Sigmoid colon (tissue), 6 donors: ENCODE measurements at regions not wholly inside any gene's neighbourhood (a gene's known extent, or its start where the extent isn't known, plus 50 kb on each side); places are given as distances from the start of the nearest gene placed in this dataset.

Experiments
- DNase-seq: peaks from one replicate; pipeline ENCODE4 v3.0.0-alpha.2; 2019
- H3K27ac ChIP-seq, 4 donors: fragments of 200-600 bp; sonication (generic); one replicate each; pipeline ENCODE4 v1.5.1; 2016 to 2019; ENCODE audit warnings: mild to moderate bottlenecking in 1 of 4
- H3K27me3 ChIP-seq, 3 donors: fragments of 200-600 bp; sonication (generic); one replicate each; pipeline ENCODE4 v1.5.1; 2019; ENCODE audit warnings: mild to moderate bottlenecking in 1 of 3
- H3K36me3 ChIP-seq, 4 donors: fragments of 200-600 bp; sonication (generic); one replicate each; pipeline ENCODE4 v1.5.1; 2016 to 2019
- H3K4me1 ChIP-seq, 4 donors: fragments of 200-600 bp; sonication (generic); one replicate each; pipeline ENCODE4 v1.5.1; 2017 to 2019
- H3K4me3 ChIP-seq, 4 donors: fragments of 200-600 bp; sonication (generic); one replicate each; pipeline ENCODE4 v1.5.1; 2017 to 2019; ENCODE audit warnings: mild to moderate bottlenecking in 2 of 4, moderate library complexity in 1 of 4
- H3K9me3 ChIP-seq, 4 donors: fragments of 200-600 bp in 3 of 4; sonication (generic) in 3 of 4; one replicate each; pipeline versions ENCODE4 v1.5.1 to v1.6.1; 2013 to 2019
- EP300 ChIP-seq, 4 donors: sonication (generic); formaldehyde crosslinking; IDR thresholded peaks; one replicate each; pipeline ENCODE4 v1.6.1; 2017; ENCODE audit warnings: antibody characterized with exemption in 4 of 4
- POLR2A ChIP-seq, 2 donors: fragments of 450-650 bp; IDR thresholded peaks; one replicate each; pipeline ENCODE4 v1.6.1; 2016; ENCODE audit warnings: antibody characterized with exemption in 2 of 2, mild to moderate bottlenecking in 2 of 2, moderate library complexity in 2 of 2
- POLR2AphosphoS5 ChIP-seq, 4 donors: sonication (generic); formaldehyde crosslinking; IDR thresholded peaks; one replicate each; pipeline ENCODE4 v1.6.1; 2017; ENCODE audit warnings: antibody characterized with exemption in 4 of 4
- WGBS, 2 donors: extraction: QIAGEN DNeasy Blood & Tissue Kit; methylation state at CpG; one replicate each; pipeline ENCODE4 v1.1.7; 2013; 5-methylcytosine and 5-hydroxymethylcytosine counted together
- intact Hi-C: fragments of 100-400 bp; cut with DNase I; formaldehyde crosslinking; loops from one replicate; pipeline ENCODE4 v1.15.1; 2023
- TF ChIP-seq, protein P1 (sequence below), 4 experiments: fragments of 450-650 bp in 3 of 4; fragments of 200-600 bp in 1 of 4; IDR thresholded peaks; one replicate each; pipeline ENCODE4 v1.5.1; 2016 to 2019; ENCODE audit warnings: antibody characterized with exemption in 4 of 4, mild to moderate bottlenecking in 3 of 4, moderate library complexity in 2 of 4
- donor health status: healthy with polysubstance abuse.
- donor health status: healthy.

DNA sequence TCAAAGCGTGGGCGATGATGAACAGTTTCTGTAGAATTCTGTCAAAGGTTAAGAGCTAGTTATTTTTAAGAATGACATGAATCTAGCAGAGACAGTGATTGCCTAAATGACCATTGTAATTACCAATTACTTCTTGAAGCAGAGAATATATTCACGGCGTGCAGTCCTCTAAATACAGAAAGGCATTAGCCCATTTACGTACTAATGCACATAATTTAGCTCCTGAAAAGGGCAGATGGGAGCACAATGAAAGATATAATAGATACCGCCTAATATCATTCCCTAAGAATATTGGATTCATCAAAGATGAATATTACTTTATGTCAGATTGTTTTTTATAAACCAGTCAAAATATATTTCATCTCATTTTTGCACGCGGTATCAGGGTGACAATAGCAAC, 212.4 kb downstream of the URI1 start:
- Histone ChIP-seq H3K4me1 (no peaks in the 10 kb centered on the region), H3K36me3 (no peaks in the 10 kb centered on the region), H3K4me3 (no peak overlapping the region), H3K27ac (no peak overlapping the region), H3K9me3 (no peaks in the 10 kb centered on the region), H3K27me3 (no peaks in the 10 kb centered on the region)
- intact Hi-C loops: no loop called here
- TF ChIP-seq, protein P1, sequence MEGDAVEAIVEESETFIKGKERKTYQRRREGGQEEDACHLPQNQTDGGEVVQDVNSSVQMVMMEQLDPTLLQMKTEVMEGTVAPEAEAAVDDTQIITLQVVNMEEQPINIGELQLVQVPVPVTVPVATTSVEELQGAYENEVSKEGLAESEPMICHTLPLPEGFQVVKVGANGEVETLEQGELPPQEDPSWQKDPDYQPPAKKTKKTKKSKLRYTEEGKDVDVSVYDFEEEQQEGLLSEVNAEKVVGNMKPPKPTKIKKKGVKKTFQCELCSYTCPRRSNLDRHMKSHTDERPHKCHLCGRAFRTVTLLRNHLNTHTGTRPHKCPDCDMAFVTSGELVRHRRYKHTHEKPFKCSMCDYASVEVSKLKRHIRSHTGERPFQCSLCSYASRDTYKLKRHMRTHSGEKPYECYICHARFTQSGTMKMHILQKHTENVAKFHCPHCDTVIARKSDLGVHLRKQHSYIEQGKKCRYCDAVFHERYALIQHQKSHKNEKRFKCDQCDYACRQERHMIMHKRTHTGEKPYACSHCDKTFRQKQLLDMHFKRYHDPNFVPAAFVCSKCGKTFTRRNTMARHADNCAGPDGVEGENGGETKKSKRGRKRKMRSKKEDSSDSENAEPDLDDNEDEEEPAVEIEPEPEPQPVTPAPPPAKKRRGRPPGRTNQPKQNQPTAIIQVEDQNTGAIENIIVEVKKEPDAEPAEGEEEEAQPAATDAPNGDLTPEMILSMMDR (IDR thresholded peaks at IDR 0.05): no peak
- no peak for TF ChIP-seq POLR2AphosphoS5 (IDR thresholded peaks at IDR 0.05)
- TF ChIP-seq EP300 (IDR thresholded peaks at IDR 0.05): no peak
- TF ChIP-seq POLR2A (IDR thresholded peaks at IDR 0.05): no peak
- WGBS, 2 donors: 86 to 93% methylated on average over 8 of the region's 8 CpGs
- no peak for DNase-seq

DNA sequence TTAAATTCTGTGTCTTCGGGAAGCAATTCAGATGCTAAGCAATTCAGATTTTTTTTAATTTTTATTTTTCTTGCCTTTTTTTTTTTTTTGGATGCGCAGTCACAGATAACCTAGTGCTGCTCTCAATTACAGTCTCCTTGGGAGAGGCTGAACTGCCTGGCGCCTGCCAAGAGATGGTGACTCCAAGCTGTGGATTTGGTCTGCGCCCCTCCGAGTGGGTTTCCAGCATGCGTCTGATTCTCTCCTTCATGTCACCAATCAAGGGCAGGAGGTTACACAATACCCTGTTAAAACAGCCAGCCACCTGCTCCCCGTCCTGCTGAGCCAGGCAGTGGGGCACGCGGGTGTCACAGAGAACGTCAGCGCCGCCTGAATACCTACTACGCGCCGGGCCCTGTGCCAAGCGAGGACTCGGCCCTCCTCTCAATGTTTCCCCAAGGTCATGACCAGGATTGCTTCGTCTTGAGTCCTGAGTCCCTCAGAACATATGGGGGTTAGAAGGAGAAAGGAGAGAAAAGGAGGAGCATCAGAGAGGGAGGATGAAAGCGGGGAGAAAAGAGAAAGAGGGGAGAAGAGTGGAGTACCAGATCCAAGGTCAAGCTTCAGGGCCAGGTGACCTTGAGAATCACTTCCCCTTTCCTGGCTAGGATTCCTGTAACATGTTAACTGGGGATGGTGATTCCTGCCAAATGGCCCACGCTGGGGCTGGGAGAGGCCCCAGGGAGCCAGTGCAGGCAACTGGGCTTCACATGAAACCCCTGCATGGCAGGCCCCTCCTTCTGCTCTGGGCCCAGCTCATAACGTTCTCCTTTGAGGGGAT, 213.6 kb downstream of the URI1 start:
- intact Hi-C loops: no loop called here
- Histone ChIP-seq H3K9me3 (no peaks in the 10 kb centered on the region), H3K4me1 (no peaks in the 10 kb centered on the region), H3K27ac (no peak overlapping the region), H3K36me3 (no peaks in the 10 kb centered on the region), H3K4me3 (no peak overlapping the region), H3K27me3 (no peaks in the 10 kb centered on the region)
- no peak for DNase-seq
- TF ChIP-seq POLR2A (IDR thresholded peaks at IDR 0.05): no peak
- no peak for TF ChIP-seq POLR2AphosphoS5 (IDR thresholded peaks at IDR 0.05)
- TF ChIP-seq, protein P1 (IDR thresholded peaks at IDR 0.05): no peak
- no peak for TF ChIP-seq EP300 (IDR thresholded peaks at IDR 0.05)
- WGBS, 2 donors: 85 to 88% methylated on average over 21 of the region's 21 CpGs

DNA sequence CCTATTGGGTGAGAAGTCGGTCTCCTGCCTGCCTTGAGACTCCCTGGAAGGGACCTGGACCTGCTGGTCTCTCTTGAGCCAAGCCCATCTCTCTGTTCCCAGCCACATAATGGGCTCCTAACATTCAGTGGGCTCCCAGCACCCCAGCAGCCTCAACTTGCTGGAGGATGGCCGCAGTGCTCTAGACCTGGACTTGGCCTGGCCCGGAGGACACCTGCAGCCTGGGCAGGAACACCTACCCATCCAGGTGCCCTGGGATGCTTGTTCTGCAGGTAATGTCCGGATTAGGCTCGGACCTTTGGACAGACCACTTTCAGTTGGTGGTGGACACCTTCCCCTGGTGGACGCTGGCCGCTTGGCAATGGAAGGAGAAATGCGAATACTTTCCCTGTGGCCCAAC, 214.6 kb downstream of the URI1 start:
- H3K36me3 ChIP-seq: no peaks in the 10 kb centered on the region
- H3K27me3 ChIP-seq: no peaks in the 10 kb centered on the region
- no peak overlapping the region for H3K27ac ChIP-seq
- DNase-seq: no peak
- TF ChIP-seq POLR2A (IDR thresholded peaks at IDR 0.05) (no peak), POLR2AphosphoS5 (IDR thresholded peaks at IDR 0.05) (no peak), EP300 (IDR thresholded peaks at IDR 0.05) (no peak)
- TF ChIP-seq, protein P1 (IDR thresholded peaks at IDR 0.05): no peak
- H3K4me3 ChIP-seq: no peak overlapping the region
- intact Hi-C loops: no loop called here
- no peaks in the 10 kb centered on the region for H3K9me3 ChIP-seq
- WGBS, 2 donors: 94% methylated on average over 8 of the region's 8 CpGs
- H3K4me1 ChIP-seq: no peaks in the 10 kb centered on the region

DNA sequence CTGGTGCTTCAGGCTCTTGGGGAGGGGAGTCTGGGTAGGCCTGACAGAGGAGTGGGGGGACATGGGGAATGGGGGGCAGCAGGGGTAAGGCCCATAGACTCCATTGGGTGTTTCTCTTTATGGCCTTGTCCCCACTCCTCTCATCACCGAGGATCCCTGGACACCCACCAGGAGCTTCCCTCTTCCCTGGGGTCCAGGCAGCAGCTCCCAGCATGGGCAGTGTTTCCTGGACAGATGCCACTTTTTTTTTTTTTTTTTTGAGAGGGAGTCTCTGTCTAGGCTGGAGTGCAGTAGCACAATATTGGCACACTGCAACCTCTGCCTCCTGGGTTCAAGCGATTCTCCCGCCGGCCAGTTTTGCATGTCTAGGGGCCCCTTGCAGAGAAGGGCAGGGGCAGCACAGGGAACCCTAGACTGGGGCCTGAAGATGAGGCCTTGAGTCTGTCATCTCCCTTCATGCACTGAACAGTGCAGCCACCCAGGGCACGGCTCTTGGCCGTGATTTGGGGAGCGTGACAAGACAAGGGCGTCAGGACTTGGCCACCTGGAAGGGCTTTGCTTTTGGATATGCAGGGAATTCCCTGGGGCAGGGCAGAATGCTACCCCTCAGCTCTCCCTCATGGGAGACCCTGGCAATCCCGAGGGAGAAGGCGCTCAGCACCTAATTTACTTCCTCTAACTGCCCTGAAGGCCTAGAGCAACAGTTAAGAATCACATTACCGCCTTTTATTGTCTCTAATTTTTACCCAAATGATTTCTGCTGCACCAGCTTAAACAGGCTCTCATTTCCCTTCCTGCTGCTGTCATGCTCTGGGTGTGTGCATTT, 213.9 kb upstream of the ZNF536 start:
- intact Hi-C loops: no loop called here
- DNase-seq: no peak
- no peaks in the 10 kb centered on the region for H3K9me3 ChIP-seq
- 88 to 89% methylated on average over 11 of the region's 11 CpGs for WGBS, 2 donors
- TF ChIP-seq POLR2AphosphoS5 (IDR thresholded peaks at IDR 0.05): no peak
- no peak for TF ChIP-seq POLR2A (IDR thresholded peaks at IDR 0.05)
- TF ChIP-seq, protein P1 (IDR thresholded peaks at IDR 0.05): no peak
- TF ChIP-seq EP300 (IDR thresholded peaks at IDR 0.05): no peak
- no peaks in the 10 kb centered on the region for H3K36me3 ChIP-seq
- no peak overlapping the region for H3K4me3 ChIP-seq
- no peaks in the 10 kb centered on the region for H3K4me1 ChIP-seq
- H3K27me3 ChIP-seq: no peaks in the 10 kb centered on the region
- no peak overlapping the region for H3K27ac ChIP-seq
